ENCODE measurements at regions not wholly inside any gene's neighbourhood (a gene's known extent, or its start where the extent isn't known, plus 50 kb on each side); places are given as distances from the start of the nearest gene placed in this dataset.

DNA sequence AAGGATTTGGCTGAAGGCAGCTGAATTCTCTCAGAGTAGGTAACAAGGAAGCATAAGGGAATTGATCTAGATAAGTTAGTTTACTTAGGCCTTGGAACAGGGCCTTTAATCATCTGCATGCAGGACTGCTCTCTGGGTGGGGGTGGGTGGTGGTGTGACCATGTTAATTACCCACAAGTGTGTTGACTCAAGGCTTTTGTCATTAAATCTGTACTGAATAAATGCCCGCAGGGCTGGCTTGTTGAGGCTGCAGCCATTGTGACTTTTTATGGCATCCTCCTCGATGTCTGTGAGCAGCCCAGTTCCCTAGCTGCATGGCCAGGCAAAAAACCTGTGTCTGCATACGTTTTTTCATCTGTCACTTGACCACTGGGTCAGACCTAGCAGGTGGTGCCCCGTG, 63.5 kb upstream of the ASCC3 start:
- Histone ChIP-seq H3K27me3 (ENCODE audit: control insufficient read depth, insufficient read depth, low read length) (peaks cover 20% of the 10 kb centered on the region; the same call in 1 of the 2 replicates), H3K4me3 (ENCODE audit: insufficient read depth, low read depth, low read length) (no peak overlapping the region), H3K36me3 (replicated peaks; ENCODE audit: control insufficient read depth, insufficient read depth, low read length) (no peaks in the 10 kb centered on the region; the same call in 1 of the 2 replicates)
- DNase-seq, result no peak

DNA sequence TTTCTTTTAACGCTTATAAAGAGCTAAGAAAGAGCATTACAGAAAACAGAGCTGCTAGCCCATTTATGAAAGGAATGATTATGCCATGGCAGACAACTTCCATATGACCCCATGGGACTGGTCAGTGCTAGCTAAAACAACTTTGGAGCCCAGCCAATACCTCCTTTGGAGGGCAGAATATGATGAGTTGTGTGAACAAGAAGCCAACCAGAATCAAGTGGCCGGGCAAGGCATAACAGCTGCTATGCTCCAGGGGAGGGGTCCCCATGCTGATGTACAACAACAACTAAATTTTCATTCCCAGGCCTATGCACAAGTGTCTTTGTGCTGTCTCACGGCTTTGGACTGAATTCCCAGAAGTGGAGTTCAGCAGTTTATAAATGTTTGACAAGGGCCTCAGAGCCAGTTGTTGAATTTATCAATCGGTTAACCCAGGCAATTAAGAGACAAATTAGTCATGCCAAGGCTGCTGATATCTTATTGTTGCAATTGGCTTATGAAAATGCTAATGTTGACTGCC, 65.0 kb upstream of the ASCC3 start:
- Histone ChIP-seq H3K27me3 (ENCODE audit: control insufficient read depth, insufficient read depth, low read length) (peaks cover 20% of the 10 kb centered on the region; the same call in 1 of the 2 replicates), H3K36me3 (replicated peaks; ENCODE audit: control insufficient read depth, insufficient read depth, low read length) (no peaks in the 10 kb centered on the region; the same call in 1 of the 2 replicates), H3K4me3 (ENCODE audit: insufficient read depth, low read depth, low read length) (no peak overlapping the region)
- DNase-seq, result no peak

DNA sequence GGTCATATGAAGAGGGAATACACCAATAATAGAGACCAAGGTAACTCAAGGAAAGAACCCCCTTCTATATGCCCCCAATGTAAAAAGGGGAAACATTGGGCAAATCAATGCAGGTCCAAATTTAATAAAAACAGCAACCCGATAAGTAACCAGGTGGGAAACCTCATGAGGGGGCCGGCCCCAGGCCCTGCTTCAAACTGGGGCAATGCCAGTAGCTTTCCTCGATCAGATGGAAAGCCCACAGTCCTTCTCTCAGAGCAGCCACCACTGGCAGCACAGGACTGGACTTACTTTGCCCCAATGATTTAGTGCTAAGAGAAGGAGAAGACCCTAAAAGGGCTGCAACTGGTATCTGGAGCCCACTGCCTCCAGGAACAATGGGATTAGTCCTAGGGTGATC, 65.6 kb upstream of the ASCC3 start:
- H3K27me3 ChIP-seq (ENCODE audit: control insufficient read depth, insufficient read depth, low read length), result peaks cover 20% of the 10 kb centered on the region; the same call in 1 of the 2 replicates
- H3K36me3 ChIP-seq (replicated peaks; ENCODE audit: control insufficient read depth, insufficient read depth, low read length), result no peaks in the 10 kb centered on the region; the same call in 1 of the 2 replicates
- no peak overlapping the region for H3K4me3 ChIP-seq (ENCODE audit: insufficient read depth, low read depth, low read length)
- DNase-seq, result no peak

DNA sequence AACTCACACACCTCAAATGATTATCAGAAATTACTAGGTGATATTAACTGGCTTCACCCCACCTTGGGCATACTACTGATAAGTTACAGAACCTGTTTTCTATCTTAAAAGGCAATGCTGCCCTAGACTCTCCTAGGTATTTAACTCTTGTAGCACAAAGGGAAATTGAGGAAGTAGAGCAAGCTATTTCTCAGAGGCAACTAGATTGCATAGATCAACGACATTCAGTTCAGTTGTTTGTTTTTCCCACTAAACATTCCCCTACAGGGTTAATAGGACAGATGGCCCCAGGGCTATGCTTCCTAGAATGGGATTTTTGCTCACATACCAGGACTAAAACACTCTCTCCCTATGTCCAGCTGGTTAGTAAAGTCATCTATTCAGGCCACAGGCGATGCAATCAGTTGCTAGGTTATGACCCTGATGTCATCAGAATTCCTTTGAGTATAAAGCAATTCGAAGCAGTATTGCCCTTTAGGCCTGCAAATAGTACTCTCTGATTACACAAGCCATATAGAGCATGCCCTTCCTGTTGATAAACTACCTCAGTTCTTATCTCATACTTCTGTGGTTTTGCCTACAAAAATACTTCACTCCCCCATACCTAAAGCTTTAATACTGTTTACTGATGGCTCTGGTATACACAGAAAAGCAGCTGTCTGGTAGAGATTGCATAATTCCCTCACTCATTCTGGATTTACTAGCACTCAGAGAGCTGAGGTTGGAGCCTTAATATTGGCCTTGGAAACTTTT, 67.4 kb upstream of the ASCC3 start:
- Histone ChIP-seq H3K27me3 (ENCODE audit: control insufficient read depth, insufficient read depth, low read length) (peaks cover 18% of the 10 kb centered on the region; the same call in 1 of the 2 replicates), H3K4me3 (ENCODE audit: insufficient read depth, low read depth, low read length) (no peak overlapping the region), H3K36me3 (replicated peaks; ENCODE audit: control insufficient read depth, insufficient read depth, low read length) (no peaks in the 10 kb centered on the region; the same call in 1 of the 2 replicates)
- DNase-seq, result no peak

DNA sequence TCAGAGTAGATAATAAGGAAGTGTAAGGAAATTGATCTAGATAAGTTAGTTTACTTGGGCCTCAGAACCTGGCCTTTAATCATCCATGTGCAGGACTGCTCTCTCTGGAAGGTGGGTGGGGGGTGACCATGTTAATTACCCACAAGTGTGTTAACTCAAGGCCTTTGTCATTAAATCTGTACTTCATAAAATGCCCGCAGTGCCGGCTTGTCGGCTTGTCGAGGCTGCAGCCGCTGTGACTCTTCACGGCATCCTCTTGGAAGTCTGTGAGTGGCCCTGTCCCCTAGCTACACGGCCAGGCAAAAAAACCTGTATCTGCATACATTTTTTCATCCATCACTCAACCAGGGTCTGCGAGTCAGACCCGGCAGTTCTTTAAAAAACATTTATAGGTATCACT, 70.9 kb upstream of the ASCC3 start:
- H3K36me3 ChIP-seq (replicated peaks; ENCODE audit: control insufficient read depth, insufficient read depth, low read length), result no peaks in the 10 kb centered on the region
- no peak overlapping the region for H3K4me3 ChIP-seq (ENCODE audit: insufficient read depth, low read depth, low read length)
- H3K27me3 ChIP-seq (ENCODE audit: control insufficient read depth, insufficient read depth, low read length), result no peaks in the 10 kb centered on the region; the same call in 1 of the 2 replicates
- no peak for DNase-seq

DNA sequence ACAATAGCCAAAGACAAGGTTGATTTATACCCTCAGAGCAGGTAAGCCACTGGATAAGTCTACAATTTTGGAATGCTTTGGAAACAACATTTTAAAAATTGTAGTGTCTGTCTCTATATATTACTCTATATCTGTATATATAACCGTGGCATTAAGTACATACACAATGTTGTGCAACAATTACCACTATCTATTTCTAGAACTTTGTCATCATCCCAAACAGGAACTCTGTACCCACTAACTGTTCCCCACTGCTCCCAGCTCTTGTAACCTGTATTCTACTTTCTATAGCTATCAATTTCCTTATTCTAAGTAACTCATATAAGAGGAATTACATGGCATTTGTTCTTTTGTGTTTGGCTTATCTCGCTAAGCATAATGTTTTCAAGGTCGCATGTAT, 78.2 kb upstream of the ASCC3 start:
- Histone ChIP-seq H3K27me3 (ENCODE audit: control insufficient read depth, insufficient read depth, low read length) (no peaks in the 10 kb centered on the region), H3K36me3 (replicated peaks; ENCODE audit: control insufficient read depth, insufficient read depth, low read length) (no peaks in the 10 kb centered on the region), H3K4me3 (ENCODE audit: insufficient read depth, low read depth, low read length) (no peak overlapping the region)
- no peak for DNase-seq

DNA sequence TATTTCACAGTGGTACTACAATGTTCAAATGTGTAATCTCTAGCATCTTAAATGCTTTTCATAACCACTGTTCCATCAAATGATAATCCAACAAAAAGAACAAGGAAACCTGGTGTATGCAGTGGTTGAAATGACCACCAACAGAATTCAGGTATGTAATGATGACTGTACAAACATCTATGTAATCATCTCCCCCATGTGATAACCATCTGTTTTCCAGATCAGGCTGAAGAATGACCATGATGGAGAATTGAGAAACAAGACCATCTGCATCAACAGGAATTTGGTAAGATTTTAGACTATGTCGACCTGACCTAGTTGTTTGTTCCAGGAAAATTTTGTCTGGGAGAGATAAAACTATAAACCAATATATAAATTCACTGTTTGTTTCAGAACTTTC, 81.3 kb upstream of the ASCC3 start:
- Histone ChIP-seq H3K4me3 (ENCODE audit: insufficient read depth, low read depth, low read length) (no peak overlapping the region), H3K36me3 (replicated peaks; ENCODE audit: control insufficient read depth, insufficient read depth, low read length) (no peaks in the 10 kb centered on the region), H3K27me3 (ENCODE audit: control insufficient read depth, insufficient read depth, low read length) (no peaks in the 10 kb centered on the region)
- DNase-seq, result no peak

DNA sequence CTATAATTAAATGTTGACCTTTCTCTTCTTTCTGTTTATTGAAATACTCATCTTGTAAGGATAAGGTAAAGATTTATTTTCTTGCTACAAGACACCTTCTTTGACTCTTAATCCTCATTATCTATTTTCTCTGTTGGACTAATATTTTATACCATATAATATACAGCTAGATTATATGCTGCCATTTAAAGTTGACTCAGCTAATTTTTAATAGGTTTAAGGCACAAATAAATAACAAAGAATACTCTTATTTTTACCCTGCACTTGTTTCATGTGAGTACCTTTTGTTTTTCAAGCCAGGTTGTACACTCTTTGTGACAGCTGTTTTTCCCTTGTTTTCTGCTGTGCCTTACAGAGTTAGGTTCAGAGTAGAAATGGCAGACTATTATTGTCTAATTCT, 83.9 kb upstream of the ASCC3 start:
- DNase-seq, result no peak
- Histone ChIP-seq H3K4me3 (ENCODE audit: insufficient read depth, low read depth, low read length) (no peak overlapping the region), H3K36me3 (replicated peaks; ENCODE audit: control insufficient read depth, insufficient read depth, low read length) (no peaks in the 10 kb centered on the region), H3K27me3 (ENCODE audit: control insufficient read depth, insufficient read depth, low read length) (no peaks in the 10 kb centered on the region)

DNA sequence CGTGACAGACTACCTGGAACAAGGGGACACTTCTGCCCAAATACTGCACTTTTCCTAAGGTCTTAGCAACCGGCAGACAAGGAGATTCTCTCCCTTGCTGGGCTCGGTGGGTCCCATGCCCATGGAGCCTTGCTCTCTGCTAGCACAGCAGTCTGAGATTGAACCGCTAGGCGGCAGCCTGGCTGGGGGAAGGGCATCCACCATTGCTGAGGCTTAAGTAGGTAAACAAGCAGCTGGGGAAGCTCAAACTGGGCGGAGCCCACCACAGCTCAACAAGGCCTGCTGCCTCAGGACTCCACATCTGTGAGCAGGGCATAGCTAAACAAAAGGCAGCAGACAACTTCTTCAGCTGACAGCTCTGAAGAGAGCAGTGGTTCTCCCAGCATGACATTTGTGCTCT, 87.8 kb upstream of the ASCC3 start:
- DNase-seq, result no peak
- H3K36me3 ChIP-seq (replicated peaks; ENCODE audit: control insufficient read depth, insufficient read depth, low read length), result no peaks in the 10 kb centered on the region

DNA sequence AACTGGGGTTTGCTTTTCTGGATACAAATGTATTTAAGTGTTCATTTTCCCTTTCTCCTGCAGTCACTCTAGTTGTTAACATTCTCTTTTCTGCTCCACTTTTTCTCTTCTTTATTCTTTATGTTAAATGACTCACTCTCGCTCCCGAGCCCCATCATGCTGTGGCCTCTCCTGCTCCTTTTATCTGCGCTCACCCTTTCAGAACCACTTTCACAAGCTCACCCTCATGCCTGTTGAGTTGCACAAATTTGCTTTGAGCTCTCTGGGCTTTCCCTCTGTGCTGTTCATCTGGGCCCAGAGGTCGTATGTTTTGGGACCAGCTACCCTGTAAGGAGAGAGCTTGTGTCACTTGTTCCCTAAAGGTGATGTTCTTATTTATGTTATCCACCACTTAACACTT, 98.1 kb upstream of the ASCC3 start:
- Histone ChIP-seq H3K36me3 (replicated peaks; ENCODE audit: control insufficient read depth, insufficient read depth, low read length) (no peaks in the 10 kb centered on the region), H3K4me3 (ENCODE audit: insufficient read depth, low read depth, low read length) (no peak overlapping the region), H3K27me3 (ENCODE audit: control insufficient read depth, insufficient read depth, low read length) (no peaks in the 10 kb centered on the region)
- DNase-seq, result peak; percentile 3

More for the DNA sequence above, 87.8 kb upstream of the ASCC3 start:
- H3K27me3 ChIP-seq (ENCODE audit: control insufficient read depth, insufficient read depth, low read length), result no peaks in the 10 kb centered on the region
- H3K4me3 ChIP-seq (ENCODE audit: insufficient read depth, low read depth, low read length), result no peak overlapping the region

DNA sequence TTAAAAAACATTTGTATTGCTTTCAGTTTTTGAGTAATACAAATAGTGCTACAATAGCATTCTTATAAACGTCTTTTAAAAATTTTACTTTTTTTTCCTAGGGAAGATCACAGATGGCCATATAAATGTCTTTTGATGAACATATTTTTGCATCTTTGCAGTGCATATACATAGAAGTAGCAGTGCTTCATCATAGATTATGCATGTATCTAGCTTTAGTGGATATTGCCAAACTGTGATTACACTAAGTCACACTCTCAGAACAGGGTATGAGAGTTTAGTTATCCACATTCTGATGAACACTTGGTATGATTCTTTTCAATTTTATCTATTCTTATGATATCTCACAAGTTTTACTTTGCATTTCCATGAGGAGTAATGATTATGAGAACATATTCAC, 99.8 kb upstream of the ASCC3 start:
- H3K36me3 ChIP-seq (replicated peaks; ENCODE audit: control insufficient read depth, insufficient read depth, low read length), result no peaks in the 10 kb centered on the region
- no peaks in the 10 kb centered on the region for H3K27me3 ChIP-seq (ENCODE audit: control insufficient read depth, insufficient read depth, low read length)
- H3K4me3 ChIP-seq (ENCODE audit: insufficient read depth, low read depth, low read length), result no peak overlapping the region
- no peak for DNase-seq

DNA sequence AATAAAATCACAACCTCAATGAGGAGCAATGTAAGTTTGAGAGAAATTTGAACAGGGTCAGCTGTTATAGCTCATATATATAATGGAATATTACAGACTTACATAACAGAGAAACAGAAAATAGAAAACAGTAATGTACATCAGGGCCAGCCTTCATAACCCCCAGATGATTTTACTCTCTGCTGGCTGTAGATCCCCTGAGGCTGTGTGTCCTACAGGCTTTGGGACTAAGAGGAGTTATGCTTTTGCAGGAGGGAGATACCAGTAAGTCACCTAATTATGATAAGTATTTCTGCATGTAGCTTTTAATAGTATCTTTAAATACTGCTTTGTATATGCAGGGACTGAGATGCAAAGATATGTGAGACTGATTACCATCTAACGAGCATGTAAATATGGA, 105.8 kb upstream of the ASCC3 start:
- Histone ChIP-seq H3K27me3 (ENCODE audit: control insufficient read depth, insufficient read depth, low read length) (no peaks in the 10 kb centered on the region), H3K36me3 (replicated peaks; ENCODE audit: control insufficient read depth, insufficient read depth, low read length) (no peaks in the 10 kb centered on the region), H3K4me3 (ENCODE audit: insufficient read depth, low read depth, low read length) (no peak overlapping the region)
- no peak for DNase-seq

DNA sequence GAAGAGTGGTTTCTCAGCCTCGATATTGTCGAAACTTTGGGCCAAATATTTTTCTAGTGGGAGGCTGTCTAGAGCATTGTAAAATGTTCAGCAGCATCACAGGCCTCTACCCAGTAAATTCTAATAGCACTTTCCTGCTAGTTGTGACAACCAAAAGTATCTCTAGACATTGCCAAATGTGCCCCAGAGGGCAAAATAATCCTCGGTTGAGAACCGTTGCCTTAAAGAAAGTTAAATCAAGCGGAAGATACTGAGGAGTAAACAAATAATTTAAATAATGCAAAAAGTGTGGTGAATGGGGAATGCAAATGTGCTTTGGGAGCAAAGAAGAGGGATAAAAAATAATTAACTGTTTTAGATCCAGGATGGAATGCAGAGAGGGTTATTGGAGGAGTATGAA, 106.4 kb upstream of the ASCC3 start:
- Histone ChIP-seq H3K36me3 (replicated peaks; ENCODE audit: control insufficient read depth, insufficient read depth, low read length) (no peaks in the 10 kb centered on the region), H3K4me3 (ENCODE audit: insufficient read depth, low read depth, low read length) (no peak overlapping the region), H3K27me3 (ENCODE audit: control insufficient read depth, insufficient read depth, low read length) (no peaks in the 10 kb centered on the region)
- DNase-seq, result no peak

DNA sequence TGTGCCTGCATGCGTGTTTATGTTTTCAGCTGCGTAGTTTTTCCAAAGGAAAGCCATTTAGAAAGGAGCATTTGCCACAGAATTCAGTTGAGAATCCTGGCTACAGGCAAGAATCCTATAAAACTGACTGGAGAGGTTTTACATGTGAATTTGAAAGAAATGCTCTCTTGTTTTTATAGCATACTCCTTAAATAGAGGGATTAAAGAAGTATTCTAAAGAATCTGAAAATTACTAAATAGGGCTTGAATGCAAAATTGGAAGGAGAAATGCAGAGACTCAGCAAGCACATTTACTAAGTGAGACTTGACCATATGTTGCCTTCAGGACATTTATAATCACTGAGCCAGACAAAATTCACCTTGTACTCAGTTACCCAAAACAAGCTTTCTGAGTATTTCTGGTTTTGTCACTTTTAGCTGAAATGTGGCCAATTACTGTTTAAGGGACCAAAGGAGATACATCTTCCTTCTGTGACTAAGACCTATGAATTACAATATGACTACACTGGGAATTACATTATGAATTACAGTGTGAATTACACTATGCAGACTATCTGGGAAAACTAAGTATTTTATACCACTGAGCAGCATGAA, 107.4 kb upstream of the ASCC3 start:
- H3K36me3 ChIP-seq (replicated peaks; ENCODE audit: control insufficient read depth, insufficient read depth, low read length), result no peaks in the 10 kb centered on the region

DNA sequence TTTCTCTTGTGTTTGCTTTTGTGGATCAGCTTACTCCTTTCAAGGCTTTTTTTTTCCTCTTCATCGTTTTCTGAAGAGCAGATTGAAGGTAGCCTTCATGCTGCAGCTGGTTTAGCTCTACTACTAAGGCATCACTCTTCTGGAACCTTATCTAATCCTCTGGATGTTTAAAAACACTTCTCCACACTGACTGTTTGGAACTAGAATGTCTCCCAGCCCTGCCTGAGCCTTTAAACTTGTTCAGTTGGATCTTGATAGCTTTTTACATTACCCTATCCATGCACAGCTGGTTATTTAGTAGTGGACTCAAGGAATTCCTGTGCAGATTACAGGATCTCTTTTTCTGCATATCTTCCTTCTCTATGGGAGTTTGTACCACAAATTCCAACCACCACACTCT, 108.9 kb upstream of the ASCC3 start:
- no peak for DNase-seq
- H3K4me3 ChIP-seq (ENCODE audit: insufficient read depth, low read depth, low read length), result no peak overlapping the region
- no peaks in the 10 kb centered on the region for H3K36me3 ChIP-seq (replicated peaks; ENCODE audit: control insufficient read depth, insufficient read depth, low read length)
- H3K27me3 ChIP-seq (ENCODE audit: control insufficient read depth, insufficient read depth, low read length), result no peaks in the 10 kb centered on the region

More for the DNA sequence above, 107.4 kb upstream of the ASCC3 start:
- Histone ChIP-seq H3K27me3 (ENCODE audit: control insufficient read depth, insufficient read depth, low read length) (no peaks in the 10 kb centered on the region), H3K4me3 (ENCODE audit: insufficient read depth, low read depth, low read length) (no peak overlapping the region)
- no peak for DNase-seq
